H1 (cell line): ENCODE measurements at regions not wholly inside any gene's neighbourhood (a gene's known extent, or its start where the extent isn't known, plus 50 kb on each side); places are given as distances from the start of the nearest gene placed in this dataset.
"Not testable (repeated sequence)": the region's sequence is repeated elsewhere in the genome, so short reads cannot be mapped to it uniquely, and the experiment has no call there.

Source experiments
- CTCF ChIA-PET: fragments of 300-600 bp; sonication (Branson Sonifier 250); formaldehyde crosslinking; loops from one replicate; lab custom pipeline; 2021; ENCODE audit not compliant: partially characterized antibody; lab: Charles Lee
- POLR2A ChIA-PET: fragments of 300-600 bp; sonication (Branson Sonifier 250); formaldehyde crosslinking; loops from one replicate; lab custom pipeline; 2021; ENCODE audit warnings: inconsistent platforms; ENCODE audit not compliant: partially characterized antibody; lab: Charles Lee
- DNase-seq, 2 experiments: peaks; one replicate each; pipeline versions ENCODE4 v3.0.0 to v3.0.0-alpha.2; 2010 to 2022; ENCODE audit warnings: low spot score in 2 of 2, low read depth in 1 of 2, mixed read lengths in 1 of 2
- FAIRE-seq: peaks from 2 replicates; lab custom pipeline; 2011; peaks lifted over from hg19 to GRCh38; lab: Jason Lieb, UNC
- H2AFZ ChIP-seq: 2 replicates; pipeline ENCODE4 v1.8.1; 2012; ENCODE audit warnings: low read length, inconsistent platforms
- H2AK5ac ChIP-seq: 2 replicates; pipeline ENCODE4 v1.6.1; 2013; ENCODE audit warnings: low read depth, low read length
- H2BK120ac ChIP-seq: replicated peaks from 2 replicates; pipeline ENCODE3; 2013; ENCODE audit warnings: low read depth, low read length, inconsistent platforms
- H2BK12ac ChIP-seq: 2 replicates; pipeline ENCODE4 v1.6.1; 2013; ENCODE audit warnings: low read depth, low read length
- H2BK15ac ChIP-seq: 2 replicates; pipeline ENCODE4 v1.6.1; 2013; ENCODE audit warnings: low read length
- H2BK20ac ChIP-seq: 2 replicates; pipeline ENCODE4 v1.6.1; 2013; ENCODE audit warnings: low read length
- H2BK5ac ChIP-seq: 2 replicates; pipeline ENCODE4 v1.6.1; 2013; ENCODE audit warnings: low read depth, low read length
- H3K14ac ChIP-seq: 2 replicates; pipeline ENCODE4 v1.6.1; 2013; ENCODE audit warnings: inconsistent platforms; ENCODE audit not compliant: insufficient read length
- H3K18ac ChIP-seq: 2 replicates; pipeline ENCODE4 v1.6.1; 2013; ENCODE audit warnings: low read length; ENCODE audit errors: extremely low read depth
- H3K23ac ChIP-seq: 2 replicates; pipeline ENCODE4 v1.6.1; 2013; ENCODE audit warnings: inconsistent platforms; ENCODE audit not compliant: insufficient read length
- H3K23me2 ChIP-seq: 2 replicates; pipeline ENCODE4 v1.6.1; 2013; ENCODE audit warnings: low read depth, low read length
- H3K27ac ChIP-seq: 2 replicates; pipeline ENCODE4 v1.6.1; 2011; ENCODE audit warnings: low read depth, low read length, inconsistent platforms
- H3K27me3 ChIP-seq, 4 experiments: replicated peaks in 1 of 4; 1 replicate in 1 of 4; 2 replicates in 3 of 4; pipeline versions ENCODE4 v1.6.1 to v1.8.1; 2011 to 2013; ENCODE audit warnings: low read length in 3 of 4, mild to moderate bottlenecking in 3 of 4, inconsistent platforms in 2 of 4, mixed read lengths in 2 of 4, moderate library complexity in 1 of 4; ENCODE audit not compliant: control insufficient read depth in 3 of 4, insufficient read depth in 3 of 4; ENCODE audit errors: extremely low read depth in 1 of 4
- H3K36me3 ChIP-seq, 4 experiments: 2 replicates each; pipeline versions ENCODE4 v1.6.1 to v1.8.1; 2011 to 2013; ENCODE audit warnings: mild to moderate bottlenecking in 4 of 4, low read length in 3 of 4, moderate library complexity in 2 of 4, control low read depth in 1 of 4, inconsistent platforms in 1 of 4; ENCODE audit not compliant: insufficient read depth in 4 of 4, control insufficient read depth in 2 of 4
- H3K4ac ChIP-seq: replicated peaks from 2 replicates; pipeline ENCODE3; 2013; ENCODE audit warnings: low read length, low read depth, mixed read lengths, inconsistent platforms; ENCODE audit not compliant: insufficient read length
- H3K4me1 ChIP-seq, 4 experiments: replicated peaks in 1 of 4; 1 replicate in 1 of 4; 2 replicates in 3 of 4; pipeline versions ENCODE4 v1.6.1 to v1.8.1; 2011 to 2013; ENCODE audit warnings: low read length in 3 of 4, inconsistent platforms in 2 of 4, mixed read lengths in 1 of 4; ENCODE audit not compliant: insufficient read depth in 4 of 4, control insufficient read depth in 3 of 4
- H3K4me2 ChIP-seq, 2 experiments: 2 replicates each; pipeline versions ENCODE4 v1.6.1 to v1.8.1; 2011 to 2013; ENCODE audit warnings: low read depth in 2 of 2, low read length in 2 of 2, control low read depth in 1 of 2, inconsistent platforms in 1 of 2, mild to moderate bottlenecking in 1 of 2; ENCODE audit not compliant: insufficient read depth in 1 of 2
- H3K4me3 ChIP-seq, 4 experiments: fragments of 200-600, 300-600 bp in 1 of 4; sonication (generic), shearing (Covaris generic), sonication (Bioruptor Twin) in 1 of 4; 2 replicates each; pipeline versions ENCODE4 v1.5.1 to v1.8.1; 2011 to 2016; ENCODE audit warnings: low read length in 4 of 4, low read depth in 3 of 4, control low read depth in 2 of 4, inconsistent platforms in 2 of 4, mild to moderate bottlenecking in 2 of 4, mixed read lengths in 1 of 4, moderate library complexity in 1 of 4; ENCODE audit not compliant: insufficient read depth in 2 of 4; ENCODE audit errors: extremely low read depth in 1 of 4
- H3K56ac ChIP-seq: replicated peaks from 2 replicates; pipeline ENCODE3; 2013; ENCODE audit warnings: low read depth, mild to moderate bottlenecking, mixed read lengths, low read length, inconsistent platforms; ENCODE audit not compliant: insufficient read length
- H3K79me1 ChIP-seq: 2 replicates; pipeline ENCODE4 v1.6.1; 2013; ENCODE audit warnings: low read depth, low read length, control low read depth
- H3K79me2 ChIP-seq, 2 experiments: 2 replicates each; pipeline versions ENCODE4 v1.6.1 to v1.8.1; 2012 to 2013; ENCODE audit warnings: low read length in 2 of 2, mild to moderate bottlenecking in 2 of 2, inconsistent platforms in 1 of 2; ENCODE audit not compliant: insufficient read depth in 2 of 2, control insufficient read depth in 1 of 2
- H3K9ac ChIP-seq, 4 experiments: replicated peaks in 1 of 4; 1 replicate in 1 of 4; 2 replicates in 3 of 4; pipeline versions ENCODE4 v1.6.1 to v1.8.1; 2011 to 2013; ENCODE audit warnings: low read depth in 3 of 4, low read length in 3 of 4, control low read depth in 2 of 4, mild to moderate bottlenecking in 2 of 4, moderate library complexity in 2 of 4, inconsistent platforms in 1 of 4; ENCODE audit errors: extremely low read depth in 1 of 4
- H3K9me3 ChIP-seq, 2 experiments: 2 replicates each; pipeline versions ENCODE4 v1.6.1 to v1.8.1; 2012 to 2013; ENCODE audit warnings: mild to moderate bottlenecking in 2 of 2, moderate library complexity in 2 of 2, control low read depth in 1 of 2, inconsistent platforms in 1 of 2, low read depth in 1 of 2, low read length in 1 of 2, mixed read lengths in 1 of 2; ENCODE audit not compliant: insufficient read depth in 2 of 2
- H4K20me1 ChIP-seq, 2 experiments: replicated peaks in 1 of 2; 2 replicates each; pipeline versions ENCODE3 to v1.8.1; 2011 to 2013; ENCODE audit warnings: inconsistent platforms in 2 of 2, low read length in 2 of 2, mild to moderate bottlenecking in 1 of 2; ENCODE audit not compliant: insufficient read depth in 2 of 2, control insufficient read depth in 1 of 2
- H4K5ac ChIP-seq: 2 replicates; pipeline ENCODE4 v1.6.1; 2013; ENCODE audit warnings: low read length, low read depth, mixed read lengths, inconsistent platforms; ENCODE audit not compliant: insufficient read length
- H4K8ac ChIP-seq: 2 replicates; pipeline ENCODE4 v1.8.0; 2013; ENCODE audit warnings: mild to moderate bottlenecking, moderate library complexity, low read length, inconsistent platforms; ENCODE audit not compliant: insufficient read depth; ENCODE audit errors: extremely low read depth
- H4K91ac ChIP-seq: replicated peaks from 2 replicates; pipeline ENCODE3; 2013; ENCODE audit warnings: low read length, mixed read lengths, inconsistent platforms; ENCODE audit not compliant: insufficient read length
- WGBS, 2 experiments: shearing (Covaris generic) in 1 of 2; methylation state at CpG; one replicate each; pipeline versions ENCODE4 v1.1.6 to v1.1.7; 2013 to 2015; ENCODE audit warnings: low lambda C conversion rate in 2 of 2, mixed read lengths in 2 of 2, inconsistent platforms in 1 of 2, low coverage in 1 of 2, missing lambda C conversion rate in 1 of 2; ENCODE audit not compliant: insufficient replicate concordance in 2 of 2, insufficient coverage in 1 of 2, insufficient read length in 1 of 2; ENCODE audit errors: extremely low coverage in 1 of 2, missing lambda C conversion rate in 1 of 2; 5-methylcytosine and 5-hydroxymethylcytosine counted together

- H3K27me3 ChIP-seq, H3K23ac ChIP-seq, H4K20me1 ChIP-seq, H3K4me2 ChIP-seq, H2BK5ac ChIP-seq, H3K79me1 ChIP-seq, H4K5ac ChIP-seq, H3K23me2 ChIP-seq, H2AK5ac ChIP-seq, H4K8ac ChIP-seq, H3K9ac ChIP-seq, H2BK20ac ChIP-seq, H3K79me2 ChIP-seq, H3K18ac ChIP-seq, H2BK120ac ChIP-seq, H4K91ac ChIP-seq, H2AFZ ChIP-seq, H3K56ac ChIP-seq, H2BK15ac ChIP-seq, DNase-seq, H3K14ac ChIP-seq, FAIRE-seq, H3K9me3 ChIP-seq, H2BK12ac ChIP-seq, POLR2A ChIA-PET, H3K36me3 ChIP-seq, H3K4me1 ChIP-seq, H3K4ac ChIP-seq, H3K4me3 ChIP-seq, CTCF ChIA-PET, H3K27ac ChIP-seq: not testable (repeated sequence)
- WGBS, 2 experiments: 75% methylated on average over 6 of the region's 7 CpGs; no CpG with 5 or more reads in 1 of the 2 experiments
Measured at GRCh38 chrX:116334797-116335196, 101.6 kb upstream of the SLC6A14 start.
